ENCODE measurements at regions not wholly inside any gene's neighbourhood (a gene's known extent, or its start where the extent isn't known, plus 50 kb on each side); places are given as distances from the start of the nearest gene placed in this dataset.

DNA sequence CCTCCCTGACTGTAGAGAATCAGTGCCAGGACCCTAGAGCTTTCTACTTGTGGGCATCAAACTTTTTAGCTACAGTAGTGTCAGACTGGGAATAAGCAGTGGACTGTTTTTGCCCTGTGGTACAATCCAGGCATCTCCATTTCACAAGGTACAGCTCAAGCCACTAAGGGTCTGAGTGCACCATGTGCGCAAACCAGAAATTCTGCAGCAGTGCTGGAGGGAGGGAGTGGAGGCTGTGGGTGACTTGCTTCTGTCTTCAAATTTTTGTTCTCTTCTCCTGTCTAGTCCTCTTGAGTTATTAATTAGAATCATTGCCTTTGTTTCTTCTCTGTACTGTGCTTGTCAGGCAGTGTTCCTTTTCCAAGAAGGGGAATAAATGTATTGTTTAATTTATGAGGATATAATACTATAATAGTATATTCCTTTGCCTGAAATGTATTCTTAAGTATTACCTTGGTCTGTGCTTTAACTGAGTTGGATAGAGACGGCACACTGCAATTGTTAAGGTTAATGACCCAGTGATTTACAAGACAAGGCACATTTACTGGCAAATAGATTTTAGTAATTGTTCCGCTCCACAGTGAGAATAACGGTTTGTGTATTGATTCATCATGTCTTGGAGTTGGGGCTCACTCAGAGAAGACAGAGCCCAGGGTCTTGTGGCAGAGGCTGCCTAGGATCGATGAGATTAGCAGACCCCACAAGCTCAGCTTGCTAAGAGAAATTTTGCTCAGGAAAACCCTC, 390.6 kb upstream of the CFAP20DC start:
- Histone ChIP-seq H3K36me3 (ENCODE audit: insufficient read depth, insufficient read length, low read length) (no peaks in the 10 kb centered on the region), H3K9me3 (ENCODE audit: insufficient read depth, low read length) (no peaks in the 10 kb centered on the region), H3K9ac (ENCODE audit: insufficient read length, low read depth) (no peak overlapping the region), H3K27me3 (ENCODE audit: insufficient read depth, insufficient read length) (peaks cover 12% of the 10 kb centered on the region), H3K4me3 (ENCODE audit: insufficient read length, low read depth) (no peak overlapping the region), H3K4me1 (ENCODE audit: insufficient read depth, insufficient read length) (no peaks in the 10 kb centered on the region)
- TF ChIP-seq YY1 (IDR thresholded peaks at IDR 0.05; ENCODE audit: insufficient read depth, insufficient read length): no peak
- TF ChIP-seq ZNF274 (IDR thresholded peaks at IDR 0.05; ENCODE audit: low read depth, low read length): no peak
- no peak for TF ChIP-seq SUZ12 (IDR thresholded peaks at IDR 0.05; ENCODE audit: extremely low read depth, insufficient read depth, insufficient read length)
- peak; percentile 3 for DNase-seq (ENCODE audit: low read depth, low spot score)

- Histone ChIP-seq H3K4me3 (ENCODE audit: insufficient read length, low read depth) (no peak overlapping the region), H3K4me1 (ENCODE audit: insufficient read depth, insufficient read length) (no peaks in the 10 kb centered on the region), H3K9me3 (ENCODE audit: insufficient read depth, low read length) (0 out of 2 replicates have a peak, but pooled peaks cover 4% of the 10 kb centered on the region), H3K9ac (ENCODE audit: insufficient read length, low read depth) (no peak overlapping the region), H3K27me3 (ENCODE audit: insufficient read depth, insufficient read length) (peaks cover 12% of the 10 kb centered on the region), H3K36me3 (ENCODE audit: insufficient read depth, insufficient read length, low read length) (no peaks in the 10 kb centered on the region)
- DNase-seq (ENCODE audit: low read depth, low spot score): no peak
- TF ChIP-seq YY1 (IDR thresholded peaks at IDR 0.05; ENCODE audit: insufficient read depth, insufficient read length) (no peak), ZNF274 (IDR thresholded peaks at IDR 0.05; ENCODE audit: low read depth, low read length) (no peak), SUZ12 (IDR thresholded peaks at IDR 0.05; ENCODE audit: extremely low read depth, insufficient read depth, insufficient read length) (no peak)
Observed at GRCh38 chr3:59438492-59438891, 388.7 kb upstream of the CFAP20DC start.

- no peaks in the 10 kb centered on the region for H3K4me1 ChIP-seq (ENCODE audit: insufficient read depth, insufficient read length)
- H3K9me3 ChIP-seq (ENCODE audit: insufficient read depth, low read length): 0 out of 2 replicates have a peak, but pooled peaks cover 4% of the 10 kb centered on the region
- no peak overlapping the region for H3K4me3 ChIP-seq (ENCODE audit: insufficient read length, low read depth)
- no peak for DNase-seq (ENCODE audit: low read depth, low spot score)
- peaks cover 12% of the 10 kb centered on the region for H3K27me3 ChIP-seq (ENCODE audit: insufficient read depth, insufficient read length)
- TF ChIP-seq ZNF274 (IDR thresholded peaks at IDR 0.05; ENCODE audit: low read depth, low read length): no peak
- TF ChIP-seq YY1 (IDR thresholded peaks at IDR 0.05; ENCODE audit: insufficient read depth, insufficient read length): no peak
- TF ChIP-seq SUZ12 (IDR thresholded peaks at IDR 0.05; ENCODE audit: extremely low read depth, insufficient read depth, insufficient read length): no peak
- H3K36me3 ChIP-seq (ENCODE audit: insufficient read depth, insufficient read length, low read length): no peaks in the 10 kb centered on the region
- H3K9ac ChIP-seq (ENCODE audit: insufficient read length, low read depth): no peak overlapping the region
Observed at GRCh38 chr3:59436164-59436958, 386.5 kb upstream of the CFAP20DC start.

- H3K4me1 ChIP-seq (ENCODE audit: insufficient read depth, insufficient read length): no peaks in the 10 kb centered on the region
- no peak overlapping the region for H3K4me3 ChIP-seq (ENCODE audit: insufficient read length, low read depth)
- 0 out of 2 replicates have a peak, but pooled peaks cover 4% of the 10 kb centered on the region for H3K9me3 ChIP-seq (ENCODE audit: insufficient read depth, low read length)
- H3K9ac ChIP-seq (ENCODE audit: insufficient read length, low read depth): no peak overlapping the region
- no peaks in the 10 kb centered on the region for H3K27me3 ChIP-seq (ENCODE audit: insufficient read depth, insufficient read length)
- DNase-seq (ENCODE audit: low read depth, low spot score): no peak
- TF ChIP-seq ZNF274 (IDR thresholded peaks at IDR 0.05; ENCODE audit: low read depth, low read length) (no peak), YY1 (IDR thresholded peaks at IDR 0.05; ENCODE audit: insufficient read depth, insufficient read length) (no peak), SUZ12 (IDR thresholded peaks at IDR 0.05; ENCODE audit: extremely low read depth, insufficient read depth, insufficient read length) (no peak)
- no peaks in the 10 kb centered on the region for H3K36me3 ChIP-seq (ENCODE audit: insufficient read depth, insufficient read length, low read length)
Observed at GRCh38 chr3:59433546-59433945, 383.7 kb upstream of the CFAP20DC start.

GRCh38 chr3:59432665-59433064, 382.8 kb upstream of the CFAP20DC start:
- Histone ChIP-seq H3K4me1 (ENCODE audit: insufficient read depth, insufficient read length) (no peaks in the 10 kb centered on the region), H3K9ac (ENCODE audit: insufficient read length, low read depth) (no peak overlapping the region), H3K9me3 (ENCODE audit: insufficient read depth, low read length) (0 out of 2 replicates have a peak, but pooled peaks cover 4% of the 10 kb centered on the region), H3K27me3 (ENCODE audit: insufficient read depth, insufficient read length) (no peaks in the 10 kb centered on the region), H3K4me3 (ENCODE audit: insufficient read length, low read depth) (no peak overlapping the region), H3K36me3 (ENCODE audit: insufficient read depth, insufficient read length, low read length) (no peaks in the 10 kb centered on the region)
- no peak for DNase-seq (ENCODE audit: low read depth, low spot score)
- TF ChIP-seq SUZ12 (IDR thresholded peaks at IDR 0.05; ENCODE audit: extremely low read depth, insufficient read depth, insufficient read length) (no peak), YY1 (IDR thresholded peaks at IDR 0.05; ENCODE audit: insufficient read depth, insufficient read length) (no peak), ZNF274 (IDR thresholded peaks at IDR 0.05; ENCODE audit: low read depth, low read length) (no peak)

DNA sequence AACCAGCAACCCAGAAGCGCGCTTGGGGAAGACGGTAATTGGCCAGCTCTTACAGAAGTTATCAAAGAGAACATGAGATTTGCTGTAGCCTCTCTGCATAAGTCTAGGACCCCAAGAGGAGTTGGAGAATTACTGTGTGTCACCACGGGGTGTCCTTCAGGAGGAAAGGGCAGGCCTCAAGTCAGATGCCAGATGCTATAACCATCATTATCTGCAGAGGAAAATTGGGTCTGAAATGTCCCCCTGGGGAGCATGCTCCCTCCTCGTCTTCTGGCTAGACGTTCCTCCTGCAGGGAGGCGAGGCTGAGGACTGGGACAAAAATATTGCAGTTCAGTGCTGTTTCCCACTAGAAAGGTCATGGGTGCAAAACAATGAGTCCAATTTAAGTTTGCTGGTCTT, 380.5 kb upstream of the CFAP20DC start:
- H3K9me3 ChIP-seq (ENCODE audit: insufficient read depth, low read length): 0 out of 2 replicates have a peak, but pooled peaks cover 4% of the 10 kb centered on the region
- no peak overlapping the region for H3K4me3 ChIP-seq (ENCODE audit: insufficient read length, low read depth)
- no peaks in the 10 kb centered on the region for H3K27me3 ChIP-seq (ENCODE audit: insufficient read depth, insufficient read length)
- H3K9ac ChIP-seq (ENCODE audit: insufficient read length, low read depth): no peak overlapping the region
- DNase-seq (ENCODE audit: low read depth, low spot score): no peak
- TF ChIP-seq YY1 (IDR thresholded peaks at IDR 0.05; ENCODE audit: insufficient read depth, insufficient read length) (no peak), SUZ12 (IDR thresholded peaks at IDR 0.05; ENCODE audit: extremely low read depth, insufficient read depth, insufficient read length) (no peak), ZNF274 (IDR thresholded peaks at IDR 0.05; ENCODE audit: low read depth, low read length) (no peak)
- H3K4me1 ChIP-seq (ENCODE audit: insufficient read depth, insufficient read length): no peaks in the 10 kb centered on the region
- H3K36me3 ChIP-seq (ENCODE audit: insufficient read depth, insufficient read length, low read length): no peaks in the 10 kb centered on the region

DNA sequence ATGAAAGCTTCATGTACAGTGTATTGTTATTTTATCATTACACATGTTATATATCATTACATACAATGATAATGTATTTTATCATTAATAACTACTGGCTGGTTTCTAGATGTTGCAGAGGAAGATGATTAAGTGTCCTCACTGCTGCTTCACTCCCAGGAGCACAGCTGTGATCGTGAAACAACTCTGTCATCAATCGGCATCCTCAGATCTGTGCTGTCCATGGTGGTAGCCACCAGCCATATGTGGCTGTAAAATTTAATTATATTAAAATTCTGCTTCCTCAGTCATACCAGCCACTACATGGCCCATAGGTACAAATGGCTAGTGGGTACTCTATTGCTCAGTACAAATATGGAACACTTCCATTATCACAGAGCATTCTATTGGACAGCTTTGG, 379.4 kb upstream of the CFAP20DC start:
- no peak overlapping the region for H3K4me3 ChIP-seq (ENCODE audit: insufficient read length, low read depth)
- 0 out of 2 replicates have a peak, but pooled peaks cover 4% of the 10 kb centered on the region for H3K9me3 ChIP-seq (ENCODE audit: insufficient read depth, low read length)
- DNase-seq (ENCODE audit: low read depth, low spot score): no peak
- no peak overlapping the region for H3K9ac ChIP-seq (ENCODE audit: insufficient read length, low read depth)
- no peaks in the 10 kb centered on the region for H3K4me1 ChIP-seq (ENCODE audit: insufficient read depth, insufficient read length)
- no peaks in the 10 kb centered on the region for H3K27me3 ChIP-seq (ENCODE audit: insufficient read depth, insufficient read length)
- TF ChIP-seq SUZ12 (IDR thresholded peaks at IDR 0.05; ENCODE audit: extremely low read depth, insufficient read depth, insufficient read length): no peak
- TF ChIP-seq ZNF274 (IDR thresholded peaks at IDR 0.05; ENCODE audit: low read depth, low read length): no peak
- TF ChIP-seq YY1 (IDR thresholded peaks at IDR 0.05; ENCODE audit: insufficient read depth, insufficient read length): no peak
- no peaks in the 10 kb centered on the region for H3K36me3 ChIP-seq (ENCODE audit: insufficient read depth, insufficient read length, low read length)
